HG03558 (cell line): ENCODE measurements at regions not wholly inside any gene's neighbourhood (a gene's known extent, or its start where the extent isn't known, plus 50 kb on each side); places are given as distances from the start of the nearest gene placed in this dataset.

Experiments used
- ATAC-seq: cut with Tn5 transposase; IDR thresholded peaks from one replicate; pipeline ENCODE4 v1.9.1; 2021; ENCODE audit warnings: moderate number of reproducible peaks; ENCODE audit not compliant: unreplicated experiment; ENCODE audit errors: extremely low read depth

GRCh38 chr18:73511771-73512503, 635.7 kb downstream of the FBXO15 start:
- ATAC-seq, result no peak

GRCh38 chr18:73509460-73509859, 638.2 kb downstream of the FBXO15 start:
- no peak for ATAC-seq

GRCh38 chr18:73503326-73503725, 635.5 kb upstream of the NETO1 start:
- ATAC-seq, result no peak

GRCh38 chr18:73487966-73488365, 620.2 kb upstream of the NETO1 start:
- ATAC-seq, result no peak

- ATAC-seq, result no peak
These were observed 617.4 kb upstream of the NETO1 start for GRCh38 chr18:73485166-73485565.

- ATAC-seq, result no peak
These were observed 615.1 kb upstream of the NETO1 start for GRCh38 chr18:73482901-73483300.

- ATAC-seq, result no peak
These were observed 611.7 kb upstream of the NETO1 start for GRCh38 chr18:73479477-73479876.

GRCh38 chr18:73478191-73478590, 610.4 kb upstream of the NETO1 start:
- no peak for ATAC-seq

GRCh38 chr18:73476031-73476430, 608.2 kb upstream of the NETO1 start:
- ATAC-seq, result no peak

- ATAC-seq, result no peak
These were observed 594.3 kb upstream of the NETO1 start for GRCh38 chr18:73462092-73462491.

GRCh38 chr18:73461780-73462059, 593.9 kb upstream of the NETO1 start:
- no peak for ATAC-seq

GRCh38 chr18:73461038-73461779, 593.4 kb upstream of the NETO1 start:
- ATAC-seq, result no peak

GRCh38 chr18:73458186-73458964, 590.6 kb upstream of the NETO1 start:
- ATAC-seq, result no peak

GRCh38 chr18:73456643-73457042, 588.9 kb upstream of the NETO1 start:
- no peak for ATAC-seq

- no peak for ATAC-seq
These were observed 585.1 kb upstream of the NETO1 start for GRCh38 chr18:73452866-73453265.

GRCh38 chr18:73446502-73446901, 578.7 kb upstream of the NETO1 start:
- no peak for ATAC-seq

- ATAC-seq, result no peak
These were observed 563.8 kb upstream of the NETO1 start for GRCh38 chr18:73431620-73432019.

GRCh38 chr18:73421010-73421409, 553.2 kb upstream of the NETO1 start:
- no peak for ATAC-seq

GRCh38 chr18:73419531-73419930, 551.7 kb upstream of the NETO1 start:
- ATAC-seq, result no peak

GRCh38 chr18:73414598-73414997, 546.8 kb upstream of the NETO1 start:
- no peak for ATAC-seq

GRCh38 chr18:73414069-73414468, 546.3 kb upstream of the NETO1 start:
- no peak for ATAC-seq
